ENCODE measurements at regions not wholly inside any gene's neighbourhood (a gene's known extent, or its start where the extent isn't known, plus 50 kb on each side); places are given as distances from the start of the nearest gene placed in this dataset.

DNA sequence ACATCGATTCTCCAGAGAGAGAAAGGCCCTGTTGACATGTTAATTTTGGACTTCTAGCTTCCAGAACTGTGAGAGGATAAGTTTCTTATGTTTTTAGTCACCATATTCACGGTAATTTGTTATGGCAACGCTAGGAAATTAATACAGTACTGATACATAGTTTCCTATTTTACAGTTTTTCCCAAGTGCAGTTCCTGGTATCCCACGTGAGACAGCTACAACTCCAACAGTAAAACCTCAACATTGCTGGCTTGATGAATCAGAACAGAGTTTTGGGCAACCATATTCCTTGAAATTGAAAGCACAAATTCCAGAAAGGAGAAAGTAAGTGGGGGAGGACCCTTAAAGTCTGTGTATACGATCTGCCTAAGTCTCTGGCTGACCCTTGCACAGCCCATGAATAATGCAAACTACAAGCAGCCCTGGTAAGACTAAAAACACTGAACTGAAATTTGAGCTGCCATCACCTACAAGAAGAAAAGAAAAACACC, 505.1 kb upstream of the NRSN1 start:
- Mint-ChIP-seq H3K4me1 (ENCODE audit: insufficient read depth, unreplicated experiment) (peaks cover 6% of the 10 kb centered on the region), H3K27ac (ENCODE audit: low read depth, unreplicated experiment) (no peak overlapping the region), H3K4me3 (ENCODE audit: unreplicated experiment) (no peak overlapping the region), H3K9me3 (ENCODE audit: unreplicated experiment) (peaks cover 7% of the 10 kb centered on the region), H3K27me3 (ENCODE audit: insufficient read depth, unreplicated experiment) (no peaks in the 10 kb centered on the region), H3K36me3 (ENCODE audit: insufficient read depth, unreplicated experiment) (no peaks in the 10 kb centered on the region)
- TF ChIP-seq, protein P1, sequence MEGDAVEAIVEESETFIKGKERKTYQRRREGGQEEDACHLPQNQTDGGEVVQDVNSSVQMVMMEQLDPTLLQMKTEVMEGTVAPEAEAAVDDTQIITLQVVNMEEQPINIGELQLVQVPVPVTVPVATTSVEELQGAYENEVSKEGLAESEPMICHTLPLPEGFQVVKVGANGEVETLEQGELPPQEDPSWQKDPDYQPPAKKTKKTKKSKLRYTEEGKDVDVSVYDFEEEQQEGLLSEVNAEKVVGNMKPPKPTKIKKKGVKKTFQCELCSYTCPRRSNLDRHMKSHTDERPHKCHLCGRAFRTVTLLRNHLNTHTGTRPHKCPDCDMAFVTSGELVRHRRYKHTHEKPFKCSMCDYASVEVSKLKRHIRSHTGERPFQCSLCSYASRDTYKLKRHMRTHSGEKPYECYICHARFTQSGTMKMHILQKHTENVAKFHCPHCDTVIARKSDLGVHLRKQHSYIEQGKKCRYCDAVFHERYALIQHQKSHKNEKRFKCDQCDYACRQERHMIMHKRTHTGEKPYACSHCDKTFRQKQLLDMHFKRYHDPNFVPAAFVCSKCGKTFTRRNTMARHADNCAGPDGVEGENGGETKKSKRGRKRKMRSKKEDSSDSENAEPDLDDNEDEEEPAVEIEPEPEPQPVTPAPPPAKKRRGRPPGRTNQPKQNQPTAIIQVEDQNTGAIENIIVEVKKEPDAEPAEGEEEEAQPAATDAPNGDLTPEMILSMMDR (IDR thresholded peaks at IDR 0.05; ENCODE audit: unreplicated experiment) = no peak
- no TSS peak for BruUV-seq (replicated peaks)
- ChIA-PET POLR2A (no interaction called here), CTCF (interaction anchor here (0.9 kb wide), 1 partner anchor 12 kb away, joined by 4 read pairs; no protein-coding TSS in a partner anchor)
- intact Hi-C loops (cut with micrococcal nuclease) = no loop called here
- peak; percentile 4 for DNase-seq (ENCODE audit: unreplicated experiment)

DNA sequence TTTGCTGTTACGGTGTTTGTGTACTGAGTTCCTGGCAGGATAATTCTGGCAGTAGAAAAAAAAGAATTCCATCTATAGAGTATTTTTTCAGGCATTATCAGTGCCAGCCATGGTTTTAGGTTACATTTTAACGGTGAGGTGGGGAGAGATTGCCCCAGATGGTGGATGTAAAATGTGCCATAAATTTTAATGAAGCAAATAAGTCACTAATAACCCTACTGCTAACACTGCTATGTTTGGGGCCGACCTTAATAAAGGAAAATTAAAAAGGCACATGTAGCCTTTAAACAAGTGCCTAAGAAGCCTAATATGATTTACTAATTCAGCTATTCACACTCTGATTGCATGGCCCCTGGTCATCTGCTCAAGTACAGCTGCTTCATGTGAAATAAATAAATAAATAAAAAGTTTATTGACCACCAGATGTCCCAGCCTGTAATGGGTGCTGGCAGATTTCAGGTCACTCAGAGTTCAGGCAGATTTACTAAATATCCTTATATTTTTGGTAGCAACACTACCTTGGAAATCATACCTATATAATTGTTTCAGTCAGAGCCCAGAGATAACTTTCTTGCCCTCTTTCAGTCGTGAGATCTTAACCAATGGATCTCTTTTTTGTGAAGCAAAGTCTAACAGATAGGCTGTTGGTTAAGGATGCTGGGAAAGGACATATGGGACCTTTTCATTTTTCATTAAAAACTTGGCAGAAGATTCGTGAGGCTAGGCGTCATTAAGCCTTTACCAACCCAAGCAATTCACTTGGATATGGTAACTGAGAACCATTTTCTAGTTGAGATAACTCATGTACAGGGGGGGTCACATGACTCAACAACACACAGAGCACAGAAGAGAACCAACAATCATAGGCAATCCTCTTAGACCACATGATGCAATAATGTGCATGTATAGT, 495.0 kb upstream of the NRSN1 start:
- POLR2A ChIA-PET = interaction anchor here (0.7 kb wide), 1 partner anchor 44 kb away, joined by 3 read pairs; no protein-coding TSS in a partner anchor
- no peaks in the 10 kb centered on the region for H3K27me3 Mint-ChIP-seq (ENCODE audit: insufficient read depth, unreplicated experiment)
- DNase-seq (ENCODE audit: unreplicated experiment) = no peak
- H3K27ac Mint-ChIP-seq (ENCODE audit: low read depth, unreplicated experiment) = no peak overlapping the region
- H3K4me1 Mint-ChIP-seq (ENCODE audit: insufficient read depth, unreplicated experiment) = no peaks in the 10 kb centered on the region
- TF ChIP-seq, protein P1 (IDR thresholded peaks at IDR 0.05; ENCODE audit: unreplicated experiment) = no peak
- no TSS peak for BruUV-seq (replicated peaks)
- intact Hi-C loops (cut with micrococcal nuclease) = no loop called here
- CTCF ChIA-PET = no interaction called here
- H3K36me3 Mint-ChIP-seq (ENCODE audit: insufficient read depth, unreplicated experiment) = no peaks in the 10 kb centered on the region
- no peak overlapping the region for H3K4me3 Mint-ChIP-seq (ENCODE audit: unreplicated experiment)
- no peaks in the 10 kb centered on the region for H3K9me3 Mint-ChIP-seq (ENCODE audit: unreplicated experiment)

DNA sequence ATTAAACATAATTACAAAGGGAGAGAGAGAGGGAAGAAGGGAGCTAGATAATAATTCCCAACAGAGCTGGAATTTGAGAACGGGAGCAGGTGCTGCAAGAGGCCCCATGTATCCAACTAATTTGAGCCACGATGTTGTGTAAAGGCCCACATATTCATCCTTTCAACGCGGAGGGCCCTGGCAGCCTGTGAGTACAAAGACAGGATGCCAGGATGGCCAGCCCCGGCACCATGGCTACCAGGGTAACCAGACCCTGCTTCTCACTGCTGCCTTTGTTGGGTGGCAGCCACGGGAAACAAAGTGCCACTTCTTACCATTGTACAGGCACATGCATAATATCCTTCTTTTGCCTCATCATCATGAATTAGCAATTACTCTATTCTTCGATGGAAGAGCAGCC, 492.0 kb upstream of the NRSN1 start:
- ChIA-PET POLR2A (no interaction called here), CTCF (interaction anchor here (0.6 kb wide), 1 partner anchor 126 kb away, joined by 5 read pairs; no protein-coding TSS in a partner anchor)
- H3K27ac Mint-ChIP-seq (ENCODE audit: low read depth, unreplicated experiment) = no peak overlapping the region
- no peak for DNase-seq (ENCODE audit: unreplicated experiment)
- H3K27me3 Mint-ChIP-seq (ENCODE audit: insufficient read depth, unreplicated experiment) = no peaks in the 10 kb centered on the region
- H3K36me3 Mint-ChIP-seq (ENCODE audit: insufficient read depth, unreplicated experiment) = no peaks in the 10 kb centered on the region
- TF ChIP-seq, protein P1 (IDR thresholded peaks at IDR 0.05; ENCODE audit: unreplicated experiment) = no peak
- BruUV-seq (replicated peaks) = no TSS peak
- intact Hi-C loops (cut with micrococcal nuclease) = no loop called here
- H3K4me3 Mint-ChIP-seq (ENCODE audit: unreplicated experiment) = no peak overlapping the region
- H3K4me1 Mint-ChIP-seq (ENCODE audit: insufficient read depth, unreplicated experiment) = peaks cover 7% of the 10 kb centered on the region
- H3K9me3 Mint-ChIP-seq (ENCODE audit: unreplicated experiment) = no peaks in the 10 kb centered on the region

DNA sequence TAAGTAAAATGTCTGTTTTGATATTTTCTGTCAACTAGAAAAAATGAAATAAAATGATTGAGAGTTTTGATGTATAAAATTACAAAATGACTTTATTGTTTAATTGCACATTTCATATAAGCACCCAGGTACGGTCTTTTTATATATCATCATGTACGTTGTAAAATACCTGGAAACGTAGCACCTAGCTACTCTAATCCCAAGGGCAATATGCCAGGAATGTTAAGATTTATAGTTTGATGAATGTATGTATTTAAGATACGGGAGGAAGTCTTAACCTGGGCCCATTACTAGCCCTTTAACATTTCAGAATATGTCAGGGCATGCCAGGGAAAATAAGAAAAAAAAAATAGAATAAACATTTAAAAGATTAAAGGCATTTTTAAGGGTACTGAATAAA, 490.9 kb upstream of the NRSN1 start:
- H3K4me3 Mint-ChIP-seq (ENCODE audit: unreplicated experiment) = no peak overlapping the region

More for the DNA sequence above, 490.9 kb upstream of the NRSN1 start:
- POLR2A ChIA-PET = no interaction called here
- H3K27me3 Mint-ChIP-seq (ENCODE audit: insufficient read depth, unreplicated experiment) = no peaks in the 10 kb centered on the region
- peaks cover 7% of the 10 kb centered on the region for H3K4me1 Mint-ChIP-seq (ENCODE audit: insufficient read depth, unreplicated experiment)
- no TSS peak for BruUV-seq (replicated peaks)
- no peaks in the 10 kb centered on the region for H3K9me3 Mint-ChIP-seq (ENCODE audit: unreplicated experiment)
- TF ChIP-seq, protein P1 (IDR thresholded peaks at IDR 0.05; ENCODE audit: unreplicated experiment) = no peak
- no peaks in the 10 kb centered on the region for H3K36me3 Mint-ChIP-seq (ENCODE audit: insufficient read depth, unreplicated experiment)
- intact Hi-C loops (cut with micrococcal nuclease) = no loop called here
- DNase-seq (ENCODE audit: unreplicated experiment) = no peak
- no peak overlapping the region for H3K27ac Mint-ChIP-seq (ENCODE audit: low read depth, unreplicated experiment)
- CTCF ChIA-PET = no interaction called here
